Endothelial cell of umbilical vein (primary cell): ENCODE measurements at regions not wholly inside any gene's neighbourhood (a gene's known extent, or its start where the extent isn't known, plus 50 kb on each side); places are given as distances from the start of the nearest gene placed in this dataset.

Source experiments
- BruUV-seq: library from RNA; stranded (reverse); fragments of 400-500 nt; replicated peaks from 2 replicates; lab custom pipeline; 2021; lab: Mats Ljungman, UMichigan
- CTCF ChIA-PET: fragments of 300-600, 350-600 bp; sonication (Branson Sonifier 250); formaldehyde crosslinking; loops from one replicate; lab custom pipeline; 2021; ENCODE audit warnings: antibody characterized with exemption, inconsistent platforms; lab: Charles Lee
- POLR2A ChIA-PET: fragments of 300-600, 350-600 bp; sonication (Branson Sonifier 250); formaldehyde crosslinking; loops from one replicate; lab custom pipeline; 2021; ENCODE audit warnings: antibody characterized with exemption, inconsistent platforms; lab: Charles Lee
- DNase-seq: peaks from one replicate; pipeline ENCODE4 v3.0.0-alpha.2; 2011; ENCODE audit warnings: low read depth, low spot score
- FAIRE-seq: peaks from 2 replicates; lab custom pipeline; 2011; peaks lifted over from hg19 to GRCh38; lab: Jason Lieb, UNC
- H2AFZ ChIP-seq: 2 replicates; pipeline ENCODE4 v1.6.0; 2012; ENCODE audit warnings: low read depth, low read length, control low read depth, inconsistent platforms
- H3K27ac ChIP-seq: 2 replicates; pipeline ENCODE4 v1.5.1; 2011; ENCODE audit warnings: low read depth, mild to moderate bottlenecking, control low read depth, low read length, moderate library complexity; ENCODE audit not compliant: insufficient read depth
- H3K27me3 ChIP-seq, 2 experiments: 2 replicates each; pipeline versions ENCODE4 v1.6.0 to v1.6.1; 2011; ENCODE audit warnings: low read length in 2 of 2, mixed read lengths in 1 of 2; ENCODE audit not compliant: control insufficient read depth in 2 of 2, insufficient read depth in 2 of 2
- H3K36me3 ChIP-seq, 2 experiments: 2 replicates in 1 of 2; 3 replicates in 1 of 2; pipeline ENCODE4 v1.5.1; 2011; ENCODE audit warnings: low read length in 2 of 2, mild to moderate bottlenecking in 1 of 2, moderate library complexity in 1 of 2; ENCODE audit not compliant: control insufficient read depth in 2 of 2, insufficient read depth in 2 of 2; ENCODE audit errors: extremely low read depth in 1 of 2
- H3K4me1 ChIP-seq: 3 replicates; pipeline ENCODE4 v1.5.1; 2011; ENCODE audit warnings: mild to moderate bottlenecking, low read length; ENCODE audit not compliant: control insufficient read depth, insufficient read depth; ENCODE audit errors: extremely low read depth
- H3K4me2 ChIP-seq: 2 replicates; pipeline ENCODE4 v1.6.1; 2011; ENCODE audit warnings: low read length, control low read depth, mixed read lengths; ENCODE audit not compliant: insufficient read depth
- H3K4me3 ChIP-seq, 3 experiments: fragments of 200-600 bp in 1 of 3; sonication (generic), shearing (Covaris generic) in 1 of 3; replicated peaks in 1 of 3; 2 replicates each; pipeline ENCODE4 v1.5.1; 2011 to 2016; ENCODE audit warnings: control low read depth in 3 of 3, low read length in 3 of 3, mild to moderate bottlenecking in 2 of 3, inconsistent platforms in 1 of 3, low read depth in 1 of 3, moderate library complexity in 1 of 3; ENCODE audit not compliant: insufficient read depth in 1 of 3
- H3K79me2 ChIP-seq: 2 replicates; pipeline ENCODE4 v1.6.0; 2012; ENCODE audit warnings: low read length, inconsistent platforms; ENCODE audit not compliant: control insufficient read depth, insufficient read depth
- H3K9ac ChIP-seq: replicated peaks from 2 replicates; pipeline ENCODE3; 2011; ENCODE audit warnings: low read length, control low read depth; ENCODE audit not compliant: insufficient read depth; ENCODE audit errors: extremely low read depth
- H3K9me1 ChIP-seq: replicated peaks from 3 replicates; pipeline ENCODE4 v1.6.0; 2011; ENCODE audit warnings: mild to moderate bottlenecking, low read length; ENCODE audit not compliant: control insufficient read depth, insufficient read depth; ENCODE audit errors: extremely low read depth
- H3K9me3 ChIP-seq: replicated peaks from 2 replicates; pipeline ENCODE4 v1.5.1; 2012; ENCODE audit warnings: low read length, inconsistent platforms; ENCODE audit not compliant: control insufficient read depth, insufficient read depth
- H4K20me1 ChIP-seq: replicated peaks from 2 replicates; pipeline ENCODE3; 2011; ENCODE audit warnings: mild to moderate bottlenecking, low read length; ENCODE audit not compliant: control insufficient read depth, insufficient read depth; ENCODE audit errors: extremely low read depth
- CTCF ChIP-seq, 2 donors: IDR thresholded peaks; 1 replicate in 1 of 2; 2 replicates in 1 of 2; pipeline ENCODE4 v1.5.1; 2011; ENCODE audit warnings: low read length in 2 of 2, mild to moderate bottlenecking in 2 of 2, moderate library complexity in 2 of 2, control low read depth in 1 of 2, inconsistent platforms in 1 of 2, low read depth in 1 of 2; ENCODE audit not compliant: insufficient read depth in 1 of 2; ENCODE audit errors: extremely low read depth in 1 of 2
- EZH2 ChIP-seq: IDR thresholded peaks from 2 replicates; pipeline ENCODE4 v1.6.1; 2012; ENCODE audit warnings: borderline replicate concordance, low read depth, mild to moderate bottlenecking, moderate library complexity, low read length, inconsistent platforms; ENCODE audit not compliant: severe bottlenecking
- FOS ChIP-seq: IDR thresholded peaks from 2 replicates; pipeline ENCODE4 v1.6.1; 2011; ENCODE audit warnings: mild to moderate bottlenecking, low read length, moderate library complexity, borderline replicate concordance; ENCODE audit not compliant: insufficient read depth
- GATA2 ChIP-seq: IDR thresholded peaks from 2 replicates; pipeline ENCODE4 v1.7.0; 2011; ENCODE audit warnings: low read depth, mild to moderate bottlenecking, moderate library complexity, mixed read lengths, low read length; ENCODE audit not compliant: insufficient read length, insufficient read depth
- JUN ChIP-seq: IDR thresholded peaks from 2 replicates; pipeline ENCODE4 v1.6.1; 2011; ENCODE audit warnings: borderline replicate concordance, low read depth; ENCODE audit not compliant: insufficient read length, insufficient read depth
- MAX ChIP-seq: IDR thresholded peaks from 2 replicates; pipeline ENCODE4 v1.6.1; 2011; ENCODE audit not compliant: insufficient read depth, insufficient read length
- MYC ChIP-seq: IDR thresholded peaks from one replicate; pipeline ENCODE4 v1.6.1; 2011; ENCODE audit warnings: mild to moderate bottlenecking, low read depth, low read length
- POLR2A ChIP-seq: IDR thresholded peaks from 2 replicates; pipeline ENCODE4 v1.6.1; 2012; ENCODE audit warnings: low read depth, mild to moderate bottlenecking, control low read depth, low read length
- POLR2AphosphoS5 ChIP-seq: IDR thresholded peaks from 2 replicates; pipeline ENCODE4 v1.6.1; 2012; ENCODE audit warnings: low read depth, mild to moderate bottlenecking, control low read depth, low read length, moderate library complexity; ENCODE audit not compliant: insufficient read depth
- dilution Hi-C: fragments of 300-500 bp; cut with MboI; formaldehyde crosslinking; loops from one replicate; pipeline ENCODE4 v1.15.0; 2019; ENCODE audit warnings: low sequenced_read_pairs; ENCODE audit not compliant: extremely low pct_ligation_motif_present
- intact Hi-C: fragments of 100-400 bp; cut with micrococcal nuclease; formaldehyde crosslinking; loops from one replicate; pipeline ENCODE4 v1.10.0; 2022

- Histone ChIP-seq H3K4me3 (no peak overlapping the region), H3K4me2 (no peak overlapping the region), H2AFZ (no peak overlapping the region), H3K9ac (no peak overlapping the region), H3K27ac (no peak overlapping the region), H3K27me3 (no peaks in the 10 kb centered on the region), H3K9me1 (no peaks in the 10 kb centered on the region), H3K4me1 (no peaks in the 10 kb centered on the region), H4K20me1 (no peaks in the 10 kb centered on the region), H3K79me2 (no peaks in the 10 kb centered on the region), H3K36me3 (no peaks in the 10 kb centered on the region), H3K9me3 (no peaks in the 10 kb centered on the region)
- intact Hi-C loops (no loop called here), dilution Hi-C loops (no loop called here)
- CTCF ChIA-PET = interaction anchor here (0.7 kb wide), 1 partner anchor 9 kb away, joined by 4 read pairs; no protein-coding TSS in a partner anchor
- TF ChIP-seq GATA2 (no peak), POLR2AphosphoS5 (no peak), POLR2A (no peak), JUN (no peak)
- DNase-seq (no peak), FAIRE-seq (no peak)
- no TSS peak for BruUV-seq
- POLR2A ChIA-PET = no interaction called here
These were observed 379.4 kb upstream of the DACH1 start for GRCh38 chr13:72246396-72246795.

- Histone ChIP-seq H4K20me1 (no peaks in the 10 kb centered on the region), H3K36me3 (no peaks in the 10 kb centered on the region), H3K4me2 (no peak overlapping the region), H3K4me1 (no peaks in the 10 kb centered on the region), H3K79me2 (no peaks in the 10 kb centered on the region), H2AFZ (no peak overlapping the region), H3K9me1 (no peaks in the 10 kb centered on the region), H3K9ac (no peak overlapping the region), H3K27ac (no peak overlapping the region), H3K9me3 (no peaks in the 10 kb centered on the region), H3K27me3 (no peaks in the 10 kb centered on the region), H3K4me3 (no peak overlapping the region)
- intact Hi-C loops = no loop called here
- TF ChIP-seq POLR2AphosphoS5 = no peak
- no peak for TF ChIP-seq JUN
- no peak for TF ChIP-seq EZH2
- no peak for TF ChIP-seq CTCF (IDR thresholded peaks at IDR 0.05; ENCODE audit: extremely low read depth in 1 of 2, insufficient read depth in 1 of 2, low read depth in 1 of 2, low read length in 2 of 2)
- no peak for TF ChIP-seq MYC
- TF ChIP-seq MAX = no peak
- TF ChIP-seq GATA2 = no peak
- no peak for TF ChIP-seq FOS
- no peak for TF ChIP-seq POLR2A
- FAIRE-seq = no peak
- ChIA-PET CTCF (no interaction called here), POLR2A (no interaction called here)
- DNase-seq = no peak
- dilution Hi-C loops = no loop called here
- no TSS peak for BruUV-seq
These were observed 377.8 kb upstream of the DACH1 start for GRCh38 chr13:72244788-72245187.
